GM12891 (cell line): ENCODE measurements at regions not wholly inside any gene's neighbourhood (a gene's known extent, or its start where the extent isn't known, plus 50 kb on each side); places are given as distances from the start of the nearest gene placed in this dataset.

Experiments used
- POLR2A ChIP-seq: IDR thresholded peaks from 2 replicates; pipeline ENCODE4 v1.6.1; 2011; ENCODE audit warnings: low read depth, low read length, control low read depth
- POLR2AphosphoS5 ChIP-seq: IDR thresholded peaks from 2 replicates; pipeline ENCODE4 v1.6.1; 2011; ENCODE audit warnings: low read depth, low read length, control low read depth
- POU2F2 ChIP-seq: IDR thresholded peaks from 2 replicates; pipeline ENCODE4 v1.6.1; 2011; ENCODE audit warnings: low read depth, mild to moderate bottlenecking, control low read depth, low read length, moderate library complexity
- TAF1 ChIP-seq: IDR thresholded peaks from 2 replicates; pipeline ENCODE4 v1.6.1; 2011; ENCODE audit warnings: low read depth, low read length, control low read depth

GRCh38 chrX:38999099-38999498, 197.8 kb downstream of the MID1IP1 start:
- TF ChIP-seq POLR2AphosphoS5 (no peak), POLR2A (no peak), TAF1 (no peak), POU2F2 (no peak)
